HG03060 (cell line): ENCODE measurements at regions not wholly inside any gene's neighbourhood (a gene's known extent, or its start where the extent isn't known, plus 50 kb on each side); places are given as distances from the start of the nearest gene placed in this dataset.
A peak's percentile ranks its signal among the peaks of the same experiment; 100 is the strongest.

ENCODE experiments used
- ATAC-seq: cut with Tn5 transposase; IDR thresholded peaks from one replicate; pipeline ENCODE4 v1.9.1; 2021; ENCODE audit warnings: low read depth, moderate number of reproducible peaks; ENCODE audit not compliant: unreplicated experiment

DNA sequence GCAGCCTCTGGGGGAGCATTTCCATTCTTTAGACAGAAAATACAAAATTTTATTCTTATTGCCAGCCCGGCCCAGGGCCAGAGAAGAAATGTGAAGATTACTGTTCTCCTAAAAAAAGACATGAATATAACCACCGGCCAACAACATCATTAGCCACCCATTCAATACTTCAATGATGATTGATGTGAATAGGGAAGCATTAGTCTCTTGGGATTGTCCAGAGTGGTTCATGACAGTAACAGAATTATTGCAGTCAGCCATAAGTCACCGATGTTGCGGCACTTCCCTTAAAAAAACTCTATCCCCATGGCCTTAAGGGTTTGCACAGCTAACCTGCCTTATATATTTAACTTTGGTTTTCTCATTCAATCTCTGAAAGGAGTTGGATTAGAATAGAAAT is 418.7 kb downstream of the CENPC start:
- ATAC-seq, result no peak

DNA sequence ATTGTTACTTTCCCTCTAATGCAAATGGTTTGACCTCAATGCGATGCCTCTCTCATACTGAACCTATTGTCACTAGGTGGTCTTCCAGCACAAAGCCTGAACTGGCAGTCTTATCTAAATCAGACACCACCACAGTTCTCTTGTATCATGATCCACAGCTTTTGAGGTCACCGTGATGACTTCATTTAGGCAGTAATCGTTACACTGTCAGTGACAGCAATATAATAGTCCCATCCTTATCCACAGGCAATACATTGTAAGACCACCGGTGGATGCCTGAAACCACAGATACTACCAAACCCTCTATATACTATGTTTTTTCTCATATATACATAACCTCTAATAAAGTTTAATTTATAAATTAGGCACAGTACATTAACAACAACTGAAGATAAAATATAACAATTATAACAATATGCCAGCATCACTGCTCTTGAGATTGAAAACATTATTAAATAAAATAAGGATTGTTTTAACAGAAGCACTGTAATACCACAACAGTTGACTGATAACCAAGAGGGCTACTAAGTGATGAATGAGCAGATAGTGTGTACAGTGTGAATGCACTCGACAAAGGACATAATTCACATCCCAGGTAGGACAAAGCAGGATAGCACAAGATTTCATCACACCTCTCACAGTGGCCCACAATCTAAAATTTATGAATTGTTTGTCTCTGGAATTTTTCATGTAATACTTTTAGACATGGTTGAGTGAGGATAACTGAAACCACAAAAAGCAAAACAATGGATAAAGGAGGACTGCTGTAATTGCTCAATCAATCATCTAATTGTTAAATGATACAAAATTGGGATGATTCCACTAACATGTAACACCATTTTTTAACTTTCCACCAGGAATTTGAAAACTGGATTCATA is 419.4 kb downstream of the CENPC start:
- ATAC-seq, result no peak

DNA sequence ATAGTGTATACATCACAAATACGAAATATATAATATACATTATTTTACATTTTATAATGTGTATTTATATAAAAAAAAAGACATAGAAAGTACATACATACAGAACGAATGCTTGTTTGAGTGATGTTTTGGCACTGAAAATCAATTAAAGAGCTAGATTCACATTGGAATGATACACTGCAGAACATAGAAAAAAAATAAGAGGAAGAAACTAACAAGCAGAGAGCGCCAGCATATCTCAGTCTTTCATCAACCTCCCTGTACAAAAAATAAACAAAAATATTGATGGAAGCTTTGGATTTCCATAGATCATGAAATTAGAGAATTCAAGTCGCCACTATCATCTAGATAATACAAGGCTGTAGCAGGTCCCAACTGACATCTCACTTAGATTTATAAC is 420.6 kb downstream of the CENPC start:
- ATAC-seq, result no peak

GRCh38 chr4:67122029-67122428 is 423.3 kb downstream of the CENPC start:
- ATAC-seq, result no peak

- ATAC-seq, result no peak
Measured at GRCh38 chr4:67120369-67120768, 424.9 kb downstream of the CENPC start.

DNA sequence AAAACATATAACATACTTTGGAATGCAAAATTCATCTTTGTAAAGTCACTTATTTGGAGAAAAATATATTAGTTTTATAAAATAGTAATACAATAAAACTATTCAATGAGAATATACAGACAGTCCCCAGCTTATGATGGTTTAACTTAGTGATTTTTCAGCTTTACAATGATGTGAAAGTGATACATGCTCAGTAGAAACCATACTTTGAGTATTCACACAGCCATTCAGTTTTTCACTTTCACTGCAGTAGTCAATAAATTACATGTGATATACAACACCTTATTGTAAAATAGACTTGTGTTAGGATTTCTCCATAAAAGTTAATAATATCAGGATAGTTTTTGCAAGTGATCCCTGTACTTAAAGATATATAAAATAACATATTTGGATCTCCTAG is 436.0 kb downstream of the CENPC start:
- no peak for ATAC-seq

GRCh38 chr4:67106861-67107460 is 438.3 kb downstream of the CENPC start:
- ATAC-seq, result no peak

- no peak for ATAC-seq
Measured at GRCh38 chr4:67104145-67104544, 441.2 kb downstream of the CENPC start.

DNA sequence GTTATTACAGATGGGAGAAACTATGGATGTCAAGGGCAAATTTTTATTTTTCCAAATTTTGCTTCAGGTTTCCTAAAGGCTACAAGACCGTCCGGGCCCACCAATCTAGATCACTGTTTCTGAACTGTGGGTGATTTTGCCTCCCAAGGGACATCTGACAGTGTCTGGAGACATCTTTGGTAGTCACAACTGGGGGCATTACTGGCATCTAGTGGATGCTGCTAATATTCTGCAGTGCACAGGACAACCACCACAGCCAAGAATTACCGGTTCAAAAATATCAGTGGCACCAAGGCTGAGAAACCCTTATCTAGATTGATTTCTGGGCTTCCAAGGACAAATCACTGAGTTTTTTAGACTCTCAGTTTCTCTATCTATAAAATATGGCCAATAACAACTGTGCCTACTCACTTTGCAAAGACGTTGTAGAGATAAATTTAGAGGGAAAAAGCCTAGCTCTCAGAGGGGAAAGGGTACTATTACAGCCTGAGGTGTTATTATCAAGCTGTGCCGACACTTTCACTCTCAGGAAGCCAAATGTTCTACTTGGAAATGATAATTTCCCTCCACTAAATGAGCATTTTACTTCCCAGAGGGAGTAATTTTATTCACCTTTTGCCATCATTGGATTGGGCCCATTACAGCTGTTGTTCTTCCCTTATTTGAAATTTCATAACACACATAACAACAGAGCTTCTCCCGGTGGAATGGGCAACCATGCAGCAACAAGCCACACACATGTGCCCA is 442.1 kb downstream of the CENPC start:
- no peak for ATAC-seq

- no peak for ATAC-seq
Measured at GRCh38 chr4:67101612-67102011, 443.7 kb downstream of the CENPC start.

GRCh38 chr4:67092351-67092750 is 453.0 kb downstream of the CENPC start:
- ATAC-seq, result no peak

DNA sequence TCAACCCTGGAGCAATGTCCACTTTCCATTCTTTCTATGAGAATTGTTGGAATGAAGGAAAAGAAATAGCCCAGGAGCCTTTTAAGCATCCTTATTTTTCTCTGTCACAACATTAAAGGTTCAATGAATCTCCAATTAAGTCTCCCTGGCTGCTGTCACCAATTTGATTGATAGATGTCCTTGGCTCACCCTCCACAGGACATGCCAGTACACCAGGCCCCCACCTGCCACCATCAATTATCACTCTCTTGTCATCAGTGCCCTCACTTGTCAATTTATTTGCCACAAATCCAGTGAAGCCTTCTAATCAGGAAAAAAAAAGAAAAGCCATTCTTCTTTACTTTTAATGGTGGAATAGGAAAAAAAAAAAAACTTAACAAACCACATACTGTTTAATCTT is 453.6 kb downstream of the CENPC start:
- no peak for ATAC-seq

DNA sequence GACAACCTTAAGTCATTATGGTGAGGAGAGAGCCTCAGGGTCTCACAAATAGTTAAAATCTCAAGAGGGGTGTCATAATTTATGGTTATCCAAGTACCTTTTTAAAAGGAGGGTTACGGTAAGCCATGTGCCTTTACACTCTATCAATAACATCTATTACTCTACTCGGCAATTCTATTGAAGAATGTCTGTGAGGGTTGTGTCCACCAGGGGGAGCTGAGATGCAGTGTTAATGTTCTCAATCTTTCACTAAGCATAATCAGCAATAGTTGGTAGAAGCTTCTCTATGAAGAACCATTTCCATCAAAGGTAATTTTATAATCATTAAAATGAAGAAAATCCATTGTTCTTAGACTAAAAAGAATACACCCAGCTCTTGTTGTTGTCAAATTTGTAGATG is 457.4 kb downstream of the CENPC start:
- peak; percentile 80 for ATAC-seq

- no peak for ATAC-seq
Measured at GRCh38 chr4:67084783-67085182, 460.5 kb downstream of the CENPC start.

- ATAC-seq, result no peak
Measured at GRCh38 chr4:67083496-67083895, 461.8 kb downstream of the CENPC start.

- no peak for ATAC-seq
Measured at GRCh38 chr4:67082746-67083145, 462.6 kb downstream of the CENPC start.

GRCh38 chr4:67080046-67080557 is 465.2 kb downstream of the CENPC start:
- ATAC-seq, result no peak

- ATAC-seq, result no peak
Measured at GRCh38 chr4:67071641-67072040, 473.7 kb downstream of the CENPC start.

DNA sequence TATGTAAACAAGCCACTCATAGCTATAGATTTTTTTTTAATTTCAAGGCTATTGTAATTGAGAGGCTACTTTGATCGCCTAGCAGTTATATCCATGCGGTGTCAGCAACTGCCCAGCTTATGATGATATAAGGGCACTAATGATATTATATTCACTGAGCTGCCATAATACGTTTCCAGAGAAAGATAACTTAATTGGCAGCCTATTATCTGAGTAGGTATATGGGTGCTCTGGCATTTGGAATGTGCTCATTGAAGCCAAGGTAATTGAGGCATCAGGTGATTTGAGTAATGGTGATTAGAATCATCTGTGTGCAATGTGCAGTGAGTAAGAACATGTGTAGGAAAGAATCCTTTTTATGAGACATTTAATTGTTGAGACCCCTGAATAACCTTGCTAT is 490.0 kb downstream of the CENPC start:
- ATAC-seq, result no peak

- no peak for ATAC-seq
Measured at GRCh38 chr4:67054896-67055295, 490.4 kb downstream of the CENPC start.
